Stimulated activated memory B cell treated with anti-CD40 and anti-IgM and Interleukin-4, amounts not matched to agents 10 μg/mL and 1 μg/mL and 100 μg/mL, for 72 hours (primary cell): ENCODE measurements at regions not wholly inside any gene's neighbourhood (a gene's known extent, or its start where the extent isn't known, plus 50 kb on each side); places are given as distances from the start of the nearest gene placed in this dataset.

ENCODE experiments used
- ATAC-seq: fragments of 150-1000 bp; cut with Tn5 transposase; 2 replicates; pipeline ENCODE4 v1.10.0; 2021
- H3K27ac Mint-ChIP-seq: one replicate; pipeline ENCODE4 v1.8.0; 2022; ENCODE audit warnings: mild to moderate bottlenecking, mixed read lengths
- H3K27me3 Mint-ChIP-seq: one replicate; pipeline ENCODE4 v1.8.0; 2022; ENCODE audit warnings: mixed read lengths
- H3K36me3 Mint-ChIP-seq: one replicate; pipeline ENCODE4 v1.8.0; 2022; ENCODE audit warnings: mixed read lengths
- H3K4me1 Mint-ChIP-seq: one replicate; pipeline ENCODE4 v1.8.0; 2022; ENCODE audit warnings: mixed read lengths
- H3K4me3 Mint-ChIP-seq: one replicate; pipeline ENCODE4 v1.8.0; 2022; ENCODE audit warnings: mild to moderate bottlenecking, moderate library complexity, mixed read lengths
- H3K9me3 Mint-ChIP-seq: one replicate; pipeline ENCODE4 v1.8.0; 2022; ENCODE audit warnings: mixed read lengths

- Mint-ChIP-seq H3K27ac (no peak overlapping the region), H3K4me1 (no peaks in the 10 kb centered on the region), H3K9me3 (peaks cover 9% of the 10 kb centered on the region), H3K4me3 (no peak overlapping the region), H3K36me3 (no peaks in the 10 kb centered on the region), H3K27me3 (no peaks in the 10 kb centered on the region)
- ATAC-seq = no peak
Measured at GRCh38 chr3:76812649-76813242, 227.2 kb upstream of the ROBO2 start.

GRCh38 chr3:76815561-76815960 is 224.3 kb upstream of the ROBO2 start:
- no peaks in the 10 kb centered on the region for H3K27me3 Mint-ChIP-seq
- no peak overlapping the region for H3K4me3 Mint-ChIP-seq
- H3K9me3 Mint-ChIP-seq = peaks cover 9% of the 10 kb centered on the region
- H3K4me1 Mint-ChIP-seq = no peaks in the 10 kb centered on the region
- no peak for ATAC-seq
- no peak overlapping the region for H3K27ac Mint-ChIP-seq
- H3K36me3 Mint-ChIP-seq = no peaks in the 10 kb centered on the region

GRCh38 chr3:76820481-76820880 is 219.4 kb upstream of the ROBO2 start:
- H3K4me1 Mint-ChIP-seq = no peaks in the 10 kb centered on the region
- no peak overlapping the region for H3K4me3 Mint-ChIP-seq
- H3K27me3 Mint-ChIP-seq = no peaks in the 10 kb centered on the region
- ATAC-seq = no peak
- no peak overlapping the region for H3K27ac Mint-ChIP-seq
- no peaks in the 10 kb centered on the region for H3K36me3 Mint-ChIP-seq
- H3K9me3 Mint-ChIP-seq = peaks cover 6% of the 10 kb centered on the region

- no peak for ATAC-seq
- no peak overlapping the region for H3K27ac Mint-ChIP-seq
- H3K4me3 Mint-ChIP-seq = no peak overlapping the region
- no peaks in the 10 kb centered on the region for H3K36me3 Mint-ChIP-seq
- no peaks in the 10 kb centered on the region for H3K27me3 Mint-ChIP-seq
- H3K9me3 Mint-ChIP-seq = peaks cover 5% of the 10 kb centered on the region
- no peaks in the 10 kb centered on the region for H3K4me1 Mint-ChIP-seq
Measured at GRCh38 chr3:76824658-76825240, 215.2 kb upstream of the ROBO2 start.

- Mint-ChIP-seq H3K4me1 (no peaks in the 10 kb centered on the region), H3K36me3 (no peaks in the 10 kb centered on the region), H3K27me3 (no peaks in the 10 kb centered on the region), H3K9me3 (peaks cover 5% of the 10 kb centered on the region), H3K27ac (no peak overlapping the region), H3K4me3 (no peak overlapping the region)
- no peak for ATAC-seq
Measured at GRCh38 chr3:76826861-76827260, 213.0 kb upstream of the ROBO2 start.

GRCh38 chr3:76827701-76828226 is 212.1 kb upstream of the ROBO2 start:
- Mint-ChIP-seq H3K4me1 (no peaks in the 10 kb centered on the region), H3K4me3 (no peak overlapping the region)
- ATAC-seq = no peak

GRCh38 chr3:76834657-76835056 is 205.2 kb upstream of the ROBO2 start:
- ATAC-seq = no peak
- H3K4me1 Mint-ChIP-seq = no peaks in the 10 kb centered on the region
- no peak overlapping the region for H3K4me3 Mint-ChIP-seq

More at GRCh38 chr3:76827701-76828226, 212.1 kb upstream of the ROBO2 start:
- no peak overlapping the region for H3K27ac Mint-ChIP-seq
- H3K9me3 Mint-ChIP-seq = peaks cover 10% of the 10 kb centered on the region
- no peaks in the 10 kb centered on the region for H3K36me3 Mint-ChIP-seq
- no peaks in the 10 kb centered on the region for H3K27me3 Mint-ChIP-seq

GRCh38 chr3:76841747-76842146 is 198.2 kb upstream of the ROBO2 start:
- Mint-ChIP-seq H3K4me1 (no peaks in the 10 kb centered on the region), H3K9me3 (no peaks in the 10 kb centered on the region), H3K27ac (no peak overlapping the region), H3K4me3 (no peak overlapping the region), H3K27me3 (no peaks in the 10 kb centered on the region), H3K36me3 (no peaks in the 10 kb centered on the region)
- no peak for ATAC-seq

More at GRCh38 chr3:76834657-76835056, 205.2 kb upstream of the ROBO2 start:
- no peak overlapping the region for H3K27ac Mint-ChIP-seq
- H3K9me3 Mint-ChIP-seq = peaks cover 10% of the 10 kb centered on the region
- H3K27me3 Mint-ChIP-seq = no peaks in the 10 kb centered on the region
- H3K36me3 Mint-ChIP-seq = no peaks in the 10 kb centered on the region

- Mint-ChIP-seq H3K9me3 (no peaks in the 10 kb centered on the region), H3K27ac (no peak overlapping the region), H3K4me3 (no peak overlapping the region), H3K36me3 (no peaks in the 10 kb centered on the region), H3K27me3 (no peaks in the 10 kb centered on the region), H3K4me1 (no peaks in the 10 kb centered on the region)
- ATAC-seq = no peak
Measured at GRCh38 chr3:76842216-76842615, 197.7 kb upstream of the ROBO2 start.

- ATAC-seq = no peak
- no peak overlapping the region for H3K4me3 Mint-ChIP-seq
- H3K36me3 Mint-ChIP-seq = no peaks in the 10 kb centered on the region
- H3K27ac Mint-ChIP-seq = no peak overlapping the region
- H3K9me3 Mint-ChIP-seq = peaks cover 7% of the 10 kb centered on the region
- no peaks in the 10 kb centered on the region for H3K4me1 Mint-ChIP-seq
- H3K27me3 Mint-ChIP-seq = no peaks in the 10 kb centered on the region
Measured at GRCh38 chr3:76855451-76855850, 184.4 kb upstream of the ROBO2 start.

GRCh38 chr3:76859596-76859995 is 180.3 kb upstream of the ROBO2 start:
- no peaks in the 10 kb centered on the region for H3K27me3 Mint-ChIP-seq

GRCh38 chr3:76864355-76864754 is 175.5 kb upstream of the ROBO2 start:
- no peak overlapping the region for H3K4me3 Mint-ChIP-seq
- no peaks in the 10 kb centered on the region for H3K27me3 Mint-ChIP-seq
- H3K4me1 Mint-ChIP-seq = no peaks in the 10 kb centered on the region
- ATAC-seq = no peak
- no peak overlapping the region for H3K27ac Mint-ChIP-seq
- H3K36me3 Mint-ChIP-seq = no peaks in the 10 kb centered on the region
- H3K9me3 Mint-ChIP-seq = peaks cover 7% of the 10 kb centered on the region

More at GRCh38 chr3:76859596-76859995, 180.3 kb upstream of the ROBO2 start:
- Mint-ChIP-seq H3K9me3 (peaks cover 8% of the 10 kb centered on the region), H3K4me1 (no peaks in the 10 kb centered on the region), H3K27ac (no peak overlapping the region), H3K4me3 (no peak overlapping the region), H3K36me3 (no peaks in the 10 kb centered on the region)
- ATAC-seq = no peak

- H3K27me3 Mint-ChIP-seq = no peaks in the 10 kb centered on the region
- H3K4me1 Mint-ChIP-seq = no peaks in the 10 kb centered on the region
- ATAC-seq = no peak
- H3K4me3 Mint-ChIP-seq = no peak overlapping the region
- H3K36me3 Mint-ChIP-seq = no peaks in the 10 kb centered on the region
- peaks cover 5% of the 10 kb centered on the region for H3K9me3 Mint-ChIP-seq
- H3K27ac Mint-ChIP-seq = no peak overlapping the region
Measured at GRCh38 chr3:76866729-76867408, 173.0 kb upstream of the ROBO2 start.

- Mint-ChIP-seq H3K27ac (no peak overlapping the region), H3K27me3 (no peaks in the 10 kb centered on the region), H3K36me3 (no peaks in the 10 kb centered on the region), H3K4me3 (no peak overlapping the region), H3K4me1 (no peaks in the 10 kb centered on the region), H3K9me3 (peaks cover 5% of the 10 kb centered on the region)
- ATAC-seq = no peak
Measured at GRCh38 chr3:76869726-76870384, 170.0 kb upstream of the ROBO2 start.

GRCh38 chr3:76871655-76872054 is 168.2 kb upstream of the ROBO2 start:
- Mint-ChIP-seq H3K4me3 (no peak overlapping the region), H3K27me3 (no peaks in the 10 kb centered on the region), H3K4me1 (no peaks in the 10 kb centered on the region), H3K9me3 (peaks cover 5% of the 10 kb centered on the region), H3K27ac (no peak overlapping the region), H3K36me3 (no peaks in the 10 kb centered on the region)
- no peak for ATAC-seq
